Lower leg skin (tissue), 4 donors: ENCODE measurements at regions not wholly inside any gene's neighbourhood (a gene's known extent, or its start where the extent isn't known, plus 50 kb on each side); places are given as distances from the start of the nearest gene placed in this dataset.

ENCODE experiments used
- DNase-seq, 2 donors: peaks; one replicate each; pipeline ENCODE4 v3.0.0-alpha.2; 2019; ENCODE audit warnings: low spot score in 2 of 2
- H3K4me3 ChIP-seq: fragments of 200-600 bp; sonication (generic); 2 replicates; pipeline ENCODE4 v1.5.1; 2017; ENCODE audit warnings: mild to moderate bottlenecking, low read depth; ENCODE audit not compliant: poor library complexity, severe bottlenecking
- POLR2A ChIP-seq, 2 donors: fragments of 450-650 bp; IDR thresholded peaks; one replicate each; pipeline ENCODE4 v1.6.1; 2016 to 2017; ENCODE audit warnings: antibody characterized with exemption in 2 of 2, mild to moderate bottlenecking in 1 of 2, moderate library complexity in 1 of 2
- WGBS, 2 donors: methylation state at CpG; one replicate each; pipeline ENCODE4 v1.1.5; 2018; 5-methylcytosine and 5-hydroxymethylcytosine counted together
- intact Hi-C: fragments of 100-400 bp; cut with DNase I; formaldehyde crosslinking; loops from one replicate; pipeline ENCODE4 v1.15.0; 2023; ENCODE audit warnings: low total_unique reads
- TF ChIP-seq, protein P1 (sequence below), 3 donors: fragments of 450-650 bp; IDR thresholded peaks; one replicate each; pipeline ENCODE4 v1.5.1; 2016; ENCODE audit warnings: antibody characterized with exemption in 3 of 3, mild to moderate bottlenecking in 3 of 3, moderate library complexity in 2 of 3

- H3K4me3 ChIP-seq: no peak overlapping the region
- no peak for DNase-seq
- TF ChIP-seq, protein P1, sequence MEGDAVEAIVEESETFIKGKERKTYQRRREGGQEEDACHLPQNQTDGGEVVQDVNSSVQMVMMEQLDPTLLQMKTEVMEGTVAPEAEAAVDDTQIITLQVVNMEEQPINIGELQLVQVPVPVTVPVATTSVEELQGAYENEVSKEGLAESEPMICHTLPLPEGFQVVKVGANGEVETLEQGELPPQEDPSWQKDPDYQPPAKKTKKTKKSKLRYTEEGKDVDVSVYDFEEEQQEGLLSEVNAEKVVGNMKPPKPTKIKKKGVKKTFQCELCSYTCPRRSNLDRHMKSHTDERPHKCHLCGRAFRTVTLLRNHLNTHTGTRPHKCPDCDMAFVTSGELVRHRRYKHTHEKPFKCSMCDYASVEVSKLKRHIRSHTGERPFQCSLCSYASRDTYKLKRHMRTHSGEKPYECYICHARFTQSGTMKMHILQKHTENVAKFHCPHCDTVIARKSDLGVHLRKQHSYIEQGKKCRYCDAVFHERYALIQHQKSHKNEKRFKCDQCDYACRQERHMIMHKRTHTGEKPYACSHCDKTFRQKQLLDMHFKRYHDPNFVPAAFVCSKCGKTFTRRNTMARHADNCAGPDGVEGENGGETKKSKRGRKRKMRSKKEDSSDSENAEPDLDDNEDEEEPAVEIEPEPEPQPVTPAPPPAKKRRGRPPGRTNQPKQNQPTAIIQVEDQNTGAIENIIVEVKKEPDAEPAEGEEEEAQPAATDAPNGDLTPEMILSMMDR (IDR thresholded peaks at IDR 0.05): no peak
- no peak for TF ChIP-seq POLR2A (IDR thresholded peaks at IDR 0.05)
- 69 to 79% methylated on average over 3 of the region's 3 CpGs for WGBS, 2 donors
- intact Hi-C loops: no loop called here
Observed at GRCh38 chr18:37958499-37958898, 392.9 kb upstream of the CELF4 start.

DNA sequence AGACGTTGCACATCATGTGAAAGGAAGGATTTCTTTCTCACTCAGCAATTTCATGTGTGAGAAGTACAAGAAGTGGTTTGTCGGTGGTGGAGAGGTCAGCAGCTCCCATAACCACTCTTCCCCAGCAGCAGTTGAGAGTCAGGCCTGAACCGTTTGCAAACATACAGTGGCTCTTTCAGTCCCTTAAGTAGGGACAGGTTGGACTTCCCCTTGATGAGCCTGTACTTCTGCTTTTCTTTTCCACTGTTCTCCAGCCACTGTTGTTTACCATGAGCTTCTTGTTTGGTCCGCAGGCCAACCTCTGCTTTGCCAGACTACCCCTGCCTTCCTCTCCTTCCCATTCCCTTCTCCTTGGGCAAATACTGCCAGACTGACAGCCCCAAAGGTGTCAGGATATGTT lies 391.3 kb upstream of the CELF4 start:
- DNase-seq: no peak
- intact Hi-C loops: no loop called here
- H3K4me3 ChIP-seq: no peak overlapping the region
- TF ChIP-seq POLR2A (IDR thresholded peaks at IDR 0.05): no peak
- TF ChIP-seq, protein P1 (IDR thresholded peaks at IDR 0.05): no peak
- 63 to 65% methylated on average over 4 of the region's 4 CpGs for WGBS, 2 donors

DNA sequence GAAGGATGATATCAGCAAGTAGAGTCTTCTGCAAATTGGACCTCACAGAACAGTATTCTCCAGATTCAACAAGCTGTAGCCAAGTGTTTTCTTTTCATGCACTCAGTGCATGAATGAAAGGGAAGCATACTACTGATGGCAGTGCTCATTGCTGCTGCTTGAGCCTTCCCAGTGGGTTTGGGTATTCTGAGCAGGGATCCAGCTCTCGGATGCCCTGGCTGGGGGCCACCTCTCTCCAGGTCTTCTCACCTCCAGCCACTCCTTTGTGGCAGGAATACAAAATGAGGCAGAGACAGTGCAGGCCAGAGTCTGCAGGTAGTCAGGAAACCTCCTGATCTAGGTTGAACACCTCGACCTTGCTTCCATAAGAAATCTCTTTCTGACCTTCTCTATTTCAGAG lies 390.4 kb upstream of the CELF4 start:
- no peak for TF ChIP-seq POLR2A (IDR thresholded peaks at IDR 0.05)
- TF ChIP-seq, protein P1 (IDR thresholded peaks at IDR 0.05): no peak
- DNase-seq: no peak
- no peak overlapping the region for H3K4me3 ChIP-seq
- intact Hi-C loops: no loop called here
- 61 to 71% methylated on average over 2 of the region's 2 CpGs for WGBS, 2 donors

GRCh38 chr18:37955201-37955600 lies 389.6 kb upstream of the CELF4 start:
- WGBS, 2 donors: 94 to 96% methylated on average over 2 of the region's 2 CpGs
- intact Hi-C loops: no loop called here

GRCh38 chr18:37953876-37954275 lies 388.3 kb upstream of the CELF4 start:
- 10 to 22% methylated on average over 2 of the region's 2 CpGs for WGBS, 2 donors
- no peak overlapping the region for H3K4me3 ChIP-seq
- no peak for TF ChIP-seq POLR2A (IDR thresholded peaks at IDR 0.05)
- TF ChIP-seq, protein P1 (IDR thresholded peaks at IDR 0.05): no peak
- no peak for DNase-seq
- intact Hi-C loops: no loop called here

More at GRCh38 chr18:37955201-37955600, 389.6 kb upstream of the CELF4 start:
- TF ChIP-seq, protein P1 (IDR thresholded peaks at IDR 0.05): no peak
- TF ChIP-seq POLR2A (IDR thresholded peaks at IDR 0.05): no peak
- H3K4me3 ChIP-seq: no peak overlapping the region
- no peak for DNase-seq

DNA sequence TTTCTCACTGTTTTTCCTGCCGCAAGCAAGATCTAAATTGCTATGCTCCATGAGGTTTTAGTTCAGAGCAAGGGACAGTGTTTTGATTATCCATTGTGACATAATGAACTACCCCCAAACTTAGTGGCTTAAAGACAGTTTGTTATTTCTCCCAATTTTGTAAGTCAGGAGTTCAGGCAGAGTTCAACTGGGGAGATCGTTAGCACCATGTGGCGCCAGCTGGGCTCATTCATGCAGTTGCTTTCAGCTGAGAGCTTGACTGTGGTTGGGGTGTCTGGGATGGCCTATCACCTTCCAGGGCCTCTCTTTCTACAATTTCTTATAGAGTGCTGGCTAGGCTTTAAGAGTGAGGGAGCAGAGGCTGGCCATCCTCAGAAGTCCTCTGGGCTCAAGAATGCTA lies 382.9 kb upstream of the CELF4 start:
- TF ChIP-seq POLR2A (IDR thresholded peaks at IDR 0.05): no peak
- TF ChIP-seq, protein P1 (IDR thresholded peaks at IDR 0.05): no peak
- WGBS, 2 donors: 85 to 87% methylated on average over 3 of the region's 3 CpGs
- H3K4me3 ChIP-seq: no peak overlapping the region
- intact Hi-C loops: no loop called here
- DNase-seq: no peak
